Prostate gland (tissue), 2 donors: ENCODE measurements at regions not wholly inside any gene's neighbourhood (a gene's known extent, or its start where the extent isn't known, plus 50 kb on each side); places are given as distances from the start of the nearest gene placed in this dataset.
"Not testable (repeated sequence)": the region's sequence is repeated elsewhere in the genome, so short reads cannot be mapped to it uniquely, and the experiment has no call there.

Experiments
- POLR2A ChIP-seq: fragments of 450-650 bp; IDR thresholded peaks from one replicate; pipeline ENCODE4 v1.6.1; 2016; ENCODE audit warnings: antibody characterized with exemption, mild to moderate bottlenecking
- POLR2AphosphoS5 ChIP-seq: sonication (generic); formaldehyde crosslinking; IDR thresholded peaks from one replicate; pipeline ENCODE4 v1.6.1; 2017; ENCODE audit warnings: antibody characterized with exemption
- TF ChIP-seq, protein P1 (sequence below), 4 experiments: fragments of 200-600 bp in 2 of 4; fragments of 450-650 bp in 2 of 4; sonication (generic) in 2 of 4; IDR thresholded peaks; 1 replicate in 3 of 4; 2 replicates in 1 of 4; pipeline ENCODE4 v1.5.1; 2016 to 2019; ENCODE audit warnings: antibody characterized with exemption in 4 of 4, mild to moderate bottlenecking in 2 of 4, moderate library complexity in 2 of 4

DNA sequence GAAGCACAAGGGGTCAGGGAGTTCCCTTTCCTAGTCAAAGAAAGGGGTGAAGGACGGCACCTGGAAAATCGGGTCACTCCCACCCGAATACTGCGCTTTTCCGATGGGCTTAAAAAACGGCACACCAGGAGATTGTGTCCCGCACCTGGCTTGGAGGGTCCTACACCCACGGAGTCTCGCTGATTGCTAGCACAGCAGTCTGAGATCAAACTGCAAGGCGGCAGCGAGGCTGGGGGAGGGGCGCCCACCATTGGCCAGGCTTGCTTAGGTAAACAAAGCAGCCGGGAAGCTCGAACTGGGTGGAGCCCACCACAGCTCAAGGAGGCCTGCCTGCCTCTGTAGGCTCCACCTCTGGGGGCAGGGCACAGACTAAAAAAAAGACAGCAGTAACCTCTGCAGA, 303.3 kb upstream of the GRM3 start:
- TF ChIP-seq, protein P1, sequence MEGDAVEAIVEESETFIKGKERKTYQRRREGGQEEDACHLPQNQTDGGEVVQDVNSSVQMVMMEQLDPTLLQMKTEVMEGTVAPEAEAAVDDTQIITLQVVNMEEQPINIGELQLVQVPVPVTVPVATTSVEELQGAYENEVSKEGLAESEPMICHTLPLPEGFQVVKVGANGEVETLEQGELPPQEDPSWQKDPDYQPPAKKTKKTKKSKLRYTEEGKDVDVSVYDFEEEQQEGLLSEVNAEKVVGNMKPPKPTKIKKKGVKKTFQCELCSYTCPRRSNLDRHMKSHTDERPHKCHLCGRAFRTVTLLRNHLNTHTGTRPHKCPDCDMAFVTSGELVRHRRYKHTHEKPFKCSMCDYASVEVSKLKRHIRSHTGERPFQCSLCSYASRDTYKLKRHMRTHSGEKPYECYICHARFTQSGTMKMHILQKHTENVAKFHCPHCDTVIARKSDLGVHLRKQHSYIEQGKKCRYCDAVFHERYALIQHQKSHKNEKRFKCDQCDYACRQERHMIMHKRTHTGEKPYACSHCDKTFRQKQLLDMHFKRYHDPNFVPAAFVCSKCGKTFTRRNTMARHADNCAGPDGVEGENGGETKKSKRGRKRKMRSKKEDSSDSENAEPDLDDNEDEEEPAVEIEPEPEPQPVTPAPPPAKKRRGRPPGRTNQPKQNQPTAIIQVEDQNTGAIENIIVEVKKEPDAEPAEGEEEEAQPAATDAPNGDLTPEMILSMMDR (IDR thresholded peaks at IDR 0.05) = not testable (repeated sequence)
- not testable (repeated sequence) for TF ChIP-seq POLR2A, POLR2AphosphoS5
